Brain pericyte (primary cell): ENCODE measurements at regions not wholly inside any gene's neighbourhood (a gene's known extent, or its start where the extent isn't known, plus 50 kb on each side); places are given as distances from the start of the nearest gene placed in this dataset.
"Not testable (repeated sequence)": the region's sequence is repeated elsewhere in the genome, so short reads cannot be mapped to it uniquely, and the experiment has no call there.

Source experiments
- DNase-seq: peaks from one replicate; pipeline ENCODE4 v3.0.0-alpha.2; 2012; ENCODE audit warnings: low read depth, low spot score

DNA sequence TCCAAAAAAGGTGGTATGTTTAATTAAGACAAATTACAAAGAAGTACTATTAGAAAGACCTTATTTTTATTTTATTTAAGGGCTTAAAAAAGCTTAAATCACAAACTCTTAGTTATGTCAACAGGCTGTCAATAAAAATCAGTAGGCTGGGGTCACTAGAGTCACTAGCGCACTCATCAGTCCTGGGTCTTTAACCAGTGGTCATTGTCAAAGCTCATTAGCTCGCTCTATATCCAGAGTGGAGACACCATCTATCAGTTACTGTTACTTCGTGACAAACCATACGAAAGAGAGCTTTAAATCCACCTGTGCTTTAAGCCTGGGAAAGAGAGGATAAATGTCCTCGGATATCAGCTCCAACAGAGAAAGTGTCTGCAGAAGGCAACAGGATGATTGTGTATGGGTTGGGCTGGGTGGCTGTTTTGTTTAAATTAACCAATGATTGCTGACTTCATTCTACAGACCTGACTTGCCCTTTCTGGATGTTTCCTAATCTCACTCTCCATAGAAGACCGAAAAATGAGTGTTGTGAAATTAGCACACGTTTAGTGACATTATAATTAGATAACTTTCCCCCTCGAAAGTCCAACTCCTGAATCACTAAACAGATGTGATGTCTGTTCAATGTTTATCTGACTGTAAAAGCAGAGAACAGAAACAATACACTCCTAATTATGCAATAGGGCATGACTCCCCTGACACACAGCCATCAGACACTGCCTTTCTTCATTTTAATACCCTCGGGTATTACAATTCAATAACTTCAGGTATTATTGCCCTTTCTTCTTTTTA lies 123.6 kb upstream of the TNPO1 start:
- no peak for DNase-seq

- DNase-seq = no peak
Measured at GRCh38 chr5:72692231-72692637, 124.2 kb upstream of the TNPO1 start.

- no peak for DNase-seq
Measured at GRCh38 chr5:72691751-72692150, 124.7 kb upstream of the TNPO1 start.

DNA sequence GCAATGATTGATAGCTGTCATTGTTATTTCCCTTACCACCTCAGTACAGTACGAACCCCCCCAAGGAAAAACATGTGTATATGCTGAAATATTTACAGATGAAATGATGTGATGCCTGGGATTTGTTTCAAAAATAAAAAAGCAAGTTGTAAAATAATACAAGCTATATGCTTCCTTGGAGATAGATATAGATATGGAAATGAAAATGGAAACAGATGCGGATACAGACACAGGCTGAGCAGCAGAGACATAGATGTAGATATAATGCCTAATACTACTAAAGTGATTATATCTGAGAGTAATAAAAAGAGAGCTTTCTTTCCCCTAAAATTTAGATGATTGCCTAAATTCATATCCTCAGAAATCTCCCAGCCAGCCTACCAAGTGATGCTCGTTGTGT lies 127.5 kb upstream of the TNPO1 start:
- no peak for DNase-seq

GRCh38 chr5:72687288-72687687 lies 129.2 kb upstream of the TNPO1 start:
- DNase-seq = no peak

DNA sequence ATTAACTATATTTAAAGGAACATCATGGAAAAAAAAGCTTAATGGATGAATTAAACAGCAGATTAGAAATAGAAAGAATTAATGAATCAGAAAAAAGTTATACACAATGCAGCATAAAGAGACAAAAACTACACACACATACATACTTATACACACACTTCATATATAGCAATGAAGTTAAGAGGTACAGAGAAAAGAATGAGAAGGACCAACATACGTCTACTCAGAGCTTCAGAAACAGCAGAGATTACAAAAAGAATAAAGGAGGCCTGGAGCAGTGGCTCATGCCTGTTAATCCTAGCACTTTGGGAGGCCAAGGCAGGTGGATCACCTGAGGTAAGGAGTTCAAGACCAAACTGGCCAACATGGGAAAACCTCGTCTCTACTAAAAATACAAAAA lies 133.9 kb upstream of the TNPO1 start:
- no peak for DNase-seq

DNA sequence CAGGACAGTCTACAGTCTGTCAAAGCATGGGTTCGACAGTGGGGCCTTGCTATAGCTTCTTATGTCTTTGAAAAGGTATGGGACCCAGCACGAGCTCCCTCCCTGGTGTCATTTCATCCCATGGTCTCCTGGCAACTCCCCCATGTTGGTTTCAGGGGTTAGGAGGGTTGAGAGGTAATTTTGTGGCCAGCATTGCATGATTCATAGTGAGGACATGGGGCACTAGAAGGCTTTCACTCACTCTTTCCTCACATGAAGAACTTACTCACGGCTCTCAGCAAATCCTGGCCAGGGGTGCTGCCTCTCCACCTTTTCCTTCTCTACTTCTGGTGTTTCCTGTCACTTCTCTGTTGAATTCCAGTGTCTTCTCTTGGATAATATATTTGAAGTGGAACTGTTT lies 134.7 kb upstream of the TNPO1 start:
- no peak for DNase-seq

- no peak for DNase-seq
Measured at GRCh38 chr5:72677447-72677846, 139.0 kb upstream of the TNPO1 start.

DNA sequence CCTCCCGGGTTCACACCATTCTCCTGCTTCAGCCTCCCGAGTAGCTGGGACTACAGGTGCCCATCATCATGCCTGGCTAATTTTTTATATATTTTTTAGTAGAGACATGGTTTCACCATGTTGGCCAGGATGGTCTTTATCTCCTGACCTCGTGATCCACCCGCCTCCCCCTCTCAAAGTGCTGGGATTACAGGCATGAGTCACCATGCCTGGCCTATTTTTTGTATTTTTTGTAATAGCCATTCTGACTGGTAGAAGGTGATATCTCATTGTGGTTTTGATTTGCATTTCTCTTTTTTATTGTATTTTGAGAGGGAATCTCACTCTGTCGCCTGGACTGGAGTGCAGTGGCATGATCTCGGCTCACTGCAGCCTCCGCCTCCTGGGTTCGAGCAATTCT lies 139.6 kb upstream of the TNPO1 start:
- not testable (repeated sequence) for DNase-seq

- DNase-seq = no peak
Measured at GRCh38 chr5:72673623-72674022, 142.8 kb upstream of the TNPO1 start.

- DNase-seq = no peak
Measured at GRCh38 chr5:72673180-72673579, 143.3 kb upstream of the TNPO1 start.

DNA sequence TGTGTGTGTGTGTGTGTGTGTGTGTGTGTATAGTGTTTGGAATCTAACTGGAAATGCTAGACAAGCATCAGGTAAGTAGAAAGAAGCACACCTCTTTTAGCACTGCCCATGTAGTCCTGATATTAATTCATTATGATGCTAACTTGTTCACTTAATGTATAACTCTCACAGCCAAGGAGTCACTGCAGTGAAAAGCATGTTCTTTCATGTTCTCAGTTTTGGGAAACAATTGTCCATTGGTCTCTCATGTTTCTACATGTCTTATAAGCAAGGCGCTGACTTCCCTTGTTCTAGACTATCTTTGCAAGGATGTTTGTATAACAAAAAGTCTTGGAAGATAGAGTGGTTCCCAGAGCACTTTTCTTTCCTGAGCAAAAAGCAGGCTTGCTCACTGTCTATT lies 148.8 kb upstream of the TNPO1 start:
- DNase-seq = no peak

- no peak for DNase-seq
Measured at GRCh38 chr5:72662936-72663335, 153.5 kb upstream of the TNPO1 start.

DNA sequence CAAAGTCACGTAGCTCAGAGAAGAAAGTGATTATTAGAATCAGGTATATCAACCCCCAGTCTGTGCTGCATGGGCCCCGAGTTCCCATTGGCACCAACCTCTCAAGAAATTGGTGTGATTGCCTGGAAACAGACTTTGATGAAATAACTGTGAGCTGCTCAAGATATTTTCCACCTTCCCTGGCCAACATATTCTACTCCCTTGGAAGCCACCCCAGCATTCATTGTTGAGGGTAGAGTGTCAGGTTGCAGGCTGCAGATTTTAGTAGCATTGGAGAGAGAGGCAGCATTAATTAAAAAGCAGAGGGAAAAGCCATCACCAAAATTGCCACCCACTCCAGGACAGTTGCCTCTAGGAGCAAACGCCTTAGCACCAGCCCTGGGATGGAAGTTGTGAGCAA lies 154.2 kb upstream of the TNPO1 start:
- no peak for DNase-seq

DNA sequence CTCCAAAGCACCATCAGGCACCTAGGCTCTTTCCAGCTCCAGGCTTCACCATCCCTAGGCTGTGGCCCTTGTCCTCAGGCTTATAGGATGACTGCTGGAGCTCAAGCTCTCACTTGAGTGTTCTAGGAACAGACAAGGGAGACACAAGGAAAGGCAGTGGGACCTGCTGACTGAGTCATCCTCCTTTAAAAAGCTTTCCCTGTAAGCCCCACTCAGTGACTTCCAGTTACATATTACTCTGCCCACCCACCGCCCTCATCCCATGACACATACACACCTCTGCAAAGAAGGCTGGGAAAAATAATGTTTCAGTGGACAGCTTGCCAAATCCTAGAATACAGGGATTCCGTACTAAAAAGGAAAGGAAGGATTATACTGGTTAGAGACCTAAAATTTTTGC lies 154.2 kb upstream of the ZNF366 start:
- DNase-seq = no peak

DNA sequence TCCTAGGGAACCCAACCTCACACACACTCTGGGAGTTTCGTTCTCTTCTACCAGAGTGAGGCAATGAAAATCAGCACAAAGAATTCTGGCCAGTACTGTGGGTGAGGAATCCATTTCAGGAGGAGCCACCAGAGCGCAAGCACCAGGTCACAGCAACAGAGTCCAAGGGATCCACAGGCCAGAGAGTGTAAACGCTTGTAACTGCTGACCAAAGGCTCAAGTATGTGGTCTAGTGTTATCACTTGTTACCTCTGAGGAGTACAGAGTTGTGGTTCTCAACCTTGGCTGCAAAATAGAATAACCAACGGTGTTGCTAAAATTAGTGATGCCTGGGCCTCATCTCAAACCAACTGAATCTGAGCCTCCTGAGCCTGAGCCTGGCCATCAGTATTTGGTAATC lies 152.5 kb upstream of the ZNF366 start:
- no peak for DNase-seq

GRCh38 chr5:72658761-72659540 lies 151.7 kb upstream of the ZNF366 start:
- no peak for DNase-seq

GRCh38 chr5:72658161-72658560 lies 151.0 kb upstream of the ZNF366 start:
- DNase-seq = no peak

GRCh38 chr5:72656756-72657513 lies 149.7 kb upstream of the ZNF366 start:
- no peak for DNase-seq

GRCh38 chr5:72656331-72656730 lies 149.1 kb upstream of the ZNF366 start:
- no peak for DNase-seq

DNA sequence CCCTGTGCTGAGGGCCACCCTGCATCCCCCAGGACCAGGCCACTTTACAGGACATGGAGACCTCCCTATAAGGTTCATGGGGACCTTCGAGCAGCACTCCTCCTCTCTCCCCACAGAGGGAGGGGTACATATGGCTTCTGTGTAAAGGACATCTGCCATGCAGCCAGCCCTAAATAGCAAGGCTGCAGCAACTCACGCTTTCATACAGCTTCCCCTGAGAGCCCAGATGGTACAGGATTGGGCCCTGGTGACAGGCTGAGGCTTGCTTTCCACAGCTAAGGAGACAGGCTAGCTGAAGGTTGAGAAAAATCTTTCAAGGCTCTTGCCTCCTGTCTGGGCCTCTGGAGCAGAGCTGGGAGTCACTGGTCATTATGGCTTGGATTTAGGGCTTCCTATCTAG lies 147.0 kb upstream of the ZNF366 start:
- DNase-seq = no peak

DNA sequence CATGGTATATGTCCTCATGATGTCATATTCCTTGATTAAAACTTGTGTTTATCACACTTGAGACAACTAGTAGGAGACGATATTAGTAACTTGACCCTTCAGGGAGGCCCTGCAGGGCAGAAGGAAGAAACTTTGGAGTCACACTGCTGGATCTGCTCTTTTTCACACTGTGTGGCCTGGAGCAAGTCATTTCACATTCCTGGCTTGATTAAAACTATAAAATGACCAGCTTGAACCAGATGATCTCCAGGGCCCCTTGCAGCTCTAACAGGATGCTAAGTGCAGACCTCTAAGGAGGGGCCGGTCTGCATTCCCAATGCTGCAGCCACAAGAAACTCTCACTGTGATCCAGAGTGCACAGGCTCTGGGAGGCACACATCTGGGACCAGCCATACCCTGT lies 146.4 kb upstream of the ZNF366 start:
- DNase-seq = no peak
